K562 (cell line): ENCODE measurements at regions not wholly inside any gene's neighbourhood (a gene's known extent, or its start where the extent isn't known, plus 50 kb on each side); places are given as distances from the start of the nearest gene placed in this dataset.

ENCODE experiments used
- ATAC-seq: fragments of 200-7000 bp; cut with Tn5 transposase; 3 replicates; pipeline ENCODE4 v1.9.1; 2020; ENCODE audit warnings: moderate library complexity
- BruUV-seq: library from RNA; stranded (reverse); fragments of 400-500 nt; replicated peaks from 2 replicates; lab custom pipeline; 2021; lab: Mats Ljungman, UMichigan
- CTCF ChIA-PET: fragments of 300-600 bp; formaldehyde crosslinking; extraction: SDS; loops from one replicate; lab custom pipeline; 2021; ENCODE audit warnings: low intra/inter-chr PET ratio; lab: Yijun Ruan, JAX
- POLR2A ChIA-PET: fragments of 300-600, 350-650 bp; sonication (Branson Sonifier 250); formaldehyde crosslinking; extraction: SDS; loops from one replicate; lab custom pipeline; 2021; ENCODE audit warnings: antibody characterized with exemption, inconsistent platforms; lab: Yijun Ruan, JAX
- DNase-seq, 4 experiments: peaks; one replicate each; pipeline versions ENCODE4 v3.0.0 to v3.0.0-alpha.2; 2011 to 2018; ENCODE audit warnings: low spot score in 3 of 4, mixed read lengths in 3 of 4; ENCODE audit errors: extremely low read depth in 1 of 4
- FAIRE-seq: peaks from 2 replicates; lab custom pipeline; 2011; peaks lifted over from hg19 to GRCh38; lab: Jason Lieb, UNC
- H2AFZ ChIP-seq: 2 replicates; pipeline ENCODE4 v1.6.0; 2011; ENCODE audit warnings: low read depth, low read length, control low read depth, inconsistent platforms
- H3K27ac ChIP-seq: fragments of 200-600 bp; 3 replicates; pipeline ENCODE4 v1.8.0; 2011; ENCODE audit warnings: low read depth, mild to moderate bottlenecking, control low read depth, inconsistent platforms, low read length, moderate library complexity, mixed read lengths; ENCODE audit errors: extremely low read depth
- H3K27me3 ChIP-seq, 2 experiments: fragments of 300-600 bp in 1 of 2; 2 replicates in 1 of 2; 3 replicates in 1 of 2; pipeline versions ENCODE4 v1.6.0 to v1.8.0; 2011; ENCODE audit warnings: inconsistent platforms in 2 of 2, low read length in 2 of 2, mild to moderate bottlenecking in 1 of 2, mixed read lengths in 1 of 2, moderate library complexity in 1 of 2; ENCODE audit not compliant: control insufficient read depth in 2 of 2, insufficient read depth in 2 of 2
- H3K36me3 ChIP-seq: fragments of 300-600 bp; 3 replicates; pipeline ENCODE4 v1.8.0; 2011; ENCODE audit warnings: mild to moderate bottlenecking, low read length, inconsistent platforms; ENCODE audit not compliant: control insufficient read depth, insufficient read depth
- H3K4me1 ChIP-seq, 2 experiments: fragments of 200-600 bp in 1 of 2; replicated peaks in 1 of 2; 2 replicates in 1 of 2; 3 replicates in 1 of 2; pipeline versions ENCODE4 v1.5.1 to v1.8.0; 2011; ENCODE audit warnings: inconsistent platforms in 2 of 2, low read length in 2 of 2, mild to moderate bottlenecking in 1 of 2, mixed read lengths in 1 of 2, moderate library complexity in 1 of 2; ENCODE audit not compliant: control insufficient read depth in 2 of 2, insufficient read depth in 2 of 2
- H3K4me2 ChIP-seq: 2 replicates; pipeline ENCODE4 v1.6.1; 2011; ENCODE audit warnings: low read length, control low read depth, inconsistent platforms, mixed read lengths; ENCODE audit not compliant: insufficient read depth
- H3K4me3 ChIP-seq: fragments of 200-600 bp; sonication (generic), shearing (Covaris generic); 2 replicates; pipeline ENCODE4 v1.5.1; 2016; ENCODE audit warnings: control low read depth, inconsistent platforms
- H3K79me2 ChIP-seq: fragments of 200-600 bp; 3 replicates; pipeline ENCODE4 v1.8.0; 2011; ENCODE audit warnings: low read length, inconsistent platforms; ENCODE audit not compliant: control insufficient read depth, insufficient read depth
- H3K9ac ChIP-seq, 2 experiments: 2 replicates each; pipeline versions ENCODE4 v1.6.0 to v1.6.1; 2011; ENCODE audit warnings: low read depth in 2 of 2, low read length in 2 of 2, control low read depth in 1 of 2, inconsistent platforms in 1 of 2, mild to moderate bottlenecking in 1 of 2, mixed read lengths in 1 of 2; ENCODE audit not compliant: insufficient read depth in 1 of 2
- H3K9me1 ChIP-seq: one replicate; pipeline ENCODE4 v1.6.0; 2011; ENCODE audit warnings: inconsistent platforms, mild to moderate bottlenecking, low read length, moderate library complexity; ENCODE audit not compliant: control insufficient read depth, insufficient read depth
- H3K9me3 ChIP-seq: replicated peaks from 2 replicates; pipeline ENCODE4 v1.5.1; 2011; ENCODE audit warnings: low read depth, low read length, inconsistent platforms; ENCODE audit not compliant: control insufficient read depth, insufficient read depth
- H4K20me1 ChIP-seq: replicated peaks from 2 replicates; pipeline ENCODE4 v1.6.1; 2011; ENCODE audit warnings: low read length, inconsistent platforms, mixed read lengths; ENCODE audit not compliant: control insufficient read depth, insufficient read depth
- HNRNPK ChIP-seq: fragments of 200-400 bp; formaldehyde crosslinking; IDR thresholded peaks from one replicate; pipeline ENCODE4 v1.6.1; 2018; ENCODE audit warnings: mild to moderate bottlenecking, low read depth, low read length; ENCODE audit not compliant: poor library complexity, severe bottlenecking
- LARP7 ChIP-seq: fragments of 450-650 bp; IDR thresholded peaks from 2 replicates; pipeline ENCODE4 v1.6.1; 2016
- NONO ChIP-seq, 2 experiments: fragments of 200-400 bp in 1 of 2; fragments of 450-650 bp in 1 of 2; formaldehyde crosslinking in 1 of 2; IDR thresholded peaks; 2 replicates each; pipeline ENCODE4 v1.6.1; 2017; ENCODE audit warnings: low read depth in 2 of 2, mild to moderate bottlenecking in 2 of 2, moderate library complexity in 2 of 2, low read length in 1 of 2
- SOX6 ChIP-seq: fragments of 450-650 bp; IDR thresholded peaks from 2 replicates; pipeline ENCODE4 v1.6.1; 2014; ENCODE audit warnings: mild to moderate bottlenecking
- SP1 ChIP-seq: sonication (generic); formaldehyde crosslinking; IDR thresholded peaks from 2 replicates; pipeline ENCODE4 v1.8.1; 2022; ENCODE audit warnings: mild to moderate bottlenecking, missing genetic modification reagents
- ZBED1 ChIP-seq: IDR thresholded peaks from 2 replicates; pipeline ENCODE4 v1.6.1; 2014
- ZNF124 ChIP-seq: sonication (generic); formaldehyde crosslinking; IDR thresholded peaks from 2 replicates; pipeline ENCODE4 v1.8.1; 2022; ENCODE audit warnings: missing genetic modification reagents
- ZNF280A ChIP-seq: fragments of 450-650 bp; IDR thresholded peaks from 2 replicates; pipeline ENCODE4 v1.6.1; 2018; ENCODE audit warnings: mild to moderate bottlenecking, low read depth; ENCODE audit not compliant: partially characterized antibody
- ZNF398 ChIP-seq: fragments of 250-450 bp; sonication (Bioruptor Pico); IDR thresholded peaks from 2 replicates; pipeline ENCODE4 v1.8.0; 2021; ENCODE audit warnings: moderate library complexity, mild to moderate bottlenecking, inconsistent platforms
- WGBS: fragments of 100-300 bp; shearing (Covaris generic); methylation state at CpG from one replicate; pipeline ENCODE4 v1.1.6; 2016; ENCODE audit warnings: low coverage, mixed read lengths; ENCODE audit not compliant: insufficient coverage; ENCODE audit errors: missing lambda C conversion rate; 5-methylcytosine and 5-hydroxymethylcytosine counted together
- in situ Hi-C: fragments of 300-500 bp; cut with MboI; formaldehyde crosslinking; loops from 4 replicates; pipeline ENCODE4 v1.15.0; 2018; ENCODE audit warnings: inconsistent platforms, mixed read lengths
- intact Hi-C: fragments of 100-400 bp; cut with micrococcal nuclease; formaldehyde crosslinking; loops from 2 replicates; pipeline ENCODE4 v1.14.2; 2022
- TF ChIP-seq, protein P1 (sequence below): sonication (generic); IDR thresholded peaks from 2 replicates; pipeline ENCODE4 v1.6.1; 2016

DNA sequence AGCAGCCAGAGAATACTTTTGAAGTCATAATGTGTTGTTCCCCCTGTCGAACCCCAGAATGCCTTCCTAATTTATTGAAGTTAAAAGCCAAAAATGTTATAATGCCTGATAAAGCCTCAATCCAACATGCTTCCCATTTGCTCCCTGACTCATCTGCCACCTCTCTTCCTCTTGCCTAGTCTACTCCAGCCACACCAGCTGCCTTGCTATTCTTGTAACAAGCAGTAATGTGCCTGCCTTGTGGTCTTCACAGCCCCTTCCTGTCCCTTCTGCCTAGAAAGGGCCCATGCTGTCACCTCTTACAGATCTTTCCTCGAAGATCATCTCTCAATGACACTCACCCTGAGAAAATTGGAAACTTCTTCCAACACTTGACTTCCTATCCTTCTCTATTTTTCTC, 231.6 kb upstream of the CDH2 start:
- Histone ChIP-seq H3K27me3 (no peaks in the 10 kb centered on the region), H2AFZ (no peak overlapping the region), H3K79me2 (no peaks in the 10 kb centered on the region), H3K4me1 (no peaks in the 10 kb centered on the region), H3K36me3 (no peaks in the 10 kb centered on the region), H3K4me2 (no peak overlapping the region), H4K20me1 (no peaks in the 10 kb centered on the region), H3K9me1 (no peaks in the 10 kb centered on the region), H3K27ac (no peak overlapping the region), H3K9ac (no peak overlapping the region), H3K9me3 (no peaks in the 10 kb centered on the region; the same call in 1 of the 2 replicates), H3K4me3 (no peak overlapping the region)
- DNase-seq (no peak), FAIRE-seq (no peak), ATAC-seq (no peak)
- in situ Hi-C loops: no loop called here
- BruUV-seq: no TSS peak
- TF ChIP-seq ZNF124 (CRISPR knock-in tag) (no peak), NONO (IDR thresholded peaks at IDR 0.05; ENCODE audit: low read depth in 2 of 2, low read length in 1 of 2) (no peak), ZNF398 (CRISPR knock-in tag) (no peak), LARP7 (no peak), HNRNPK (no peak), ZBED1 (no peak), SOX6 (no peak), ZNF280A (no peak), SP1 (CRISPR knock-in tag) (no peak)
- TF ChIP-seq, protein P1, sequence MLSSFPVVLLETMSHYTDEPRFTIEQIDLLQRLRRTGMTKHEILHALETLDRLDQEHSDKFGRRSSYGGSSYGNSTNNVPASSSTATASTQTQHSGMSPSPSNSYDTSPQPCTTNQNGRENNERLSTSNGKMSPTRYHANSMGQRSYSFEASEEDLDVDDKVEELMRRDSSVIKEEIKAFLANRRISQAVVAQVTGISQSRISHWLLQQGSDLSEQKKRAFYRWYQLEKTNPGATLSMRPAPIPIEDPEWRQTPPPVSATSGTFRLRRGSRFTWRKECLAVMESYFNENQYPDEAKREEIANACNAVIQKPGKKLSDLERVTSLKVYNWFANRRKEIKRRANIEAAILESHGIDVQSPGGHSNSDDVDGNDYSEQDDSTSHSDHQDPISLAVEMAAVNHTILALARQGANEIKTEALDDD: no peak
- POLR2A ChIA-PET: no interaction called here
- 3% methylated on average over 2 of the region's 2 CpGs for WGBS
- CTCF ChIA-PET: no interaction called here
- intact Hi-C loops: no loop called here
